ENCODE measurements at regions not wholly inside any gene's neighbourhood (a gene's known extent, or its start where the extent isn't known, plus 50 kb on each side); places are given as distances from the start of the nearest gene placed in this dataset.

GRCh38 chr15:93454788-93455187 lies 365.8 kb upstream of the RGMA start:
- H3K4me1 Mint-ChIP-seq (ENCODE audit: low read depth, unreplicated experiment) = peaks cover 4% of the 10 kb centered on the region
- no peak for DNase-seq
- H3K36me3 Mint-ChIP-seq (ENCODE audit: insufficient read depth, unreplicated experiment) = no peaks in the 10 kb centered on the region
- no peak overlapping the region for H3K27ac Mint-ChIP-seq (ENCODE audit: unreplicated experiment)
- intact Hi-C loops (cut with micrococcal nuclease; ENCODE audit: unreplicated experiment) = no loop called here
- no peak overlapping the region for H3K4me3 Mint-ChIP-seq (ENCODE audit: low read depth, unreplicated experiment)
- BruUV-seq (replicated peaks) = no TSS peak
- peaks cover 10% of the 10 kb centered on the region for H3K27me3 Mint-ChIP-seq (ENCODE audit: unreplicated experiment)
- TF ChIP-seq CTCF (IDR thresholded peaks at IDR 0.05; ENCODE audit: unreplicated experiment) = no peak
- peaks cover 2% of the 10 kb centered on the region for H3K9me3 Mint-ChIP-seq (ENCODE audit: low read depth, unreplicated experiment)
- CTCF ChIA-PET = interaction anchor here (1.0 kb wide), 1 partner anchor 11 kb away, joined by 4 read pairs; no protein-coding TSS in a partner anchor

- Mint-ChIP-seq H3K36me3 (ENCODE audit: insufficient read depth, unreplicated experiment) (no peaks in the 10 kb centered on the region), H3K27ac (ENCODE audit: unreplicated experiment) (no peak overlapping the region), H3K4me3 (ENCODE audit: low read depth, unreplicated experiment) (no peak overlapping the region), H3K4me1 (ENCODE audit: low read depth, unreplicated experiment) (no peaks in the 10 kb centered on the region), H3K9me3 (ENCODE audit: low read depth, unreplicated experiment) (no peaks in the 10 kb centered on the region), H3K27me3 (ENCODE audit: unreplicated experiment) (peaks cover 10% of the 10 kb centered on the region)
- TF ChIP-seq CTCF (IDR thresholded peaks at IDR 0.05; ENCODE audit: unreplicated experiment) = no peak
- DNase-seq = no peak
- CTCF ChIA-PET = interaction anchor here (0.6 kb wide), 1 partner anchor 287 kb away, joined by 4 read pairs; no protein-coding TSS in a partner anchor
- intact Hi-C loops (cut with micrococcal nuclease; ENCODE audit: unreplicated experiment) = no loop called here
- BruUV-seq (replicated peaks) = no TSS peak
These were observed 363.7 kb upstream of the RGMA start for GRCh38 chr15:93452537-93453211.

GRCh38 chr15:93451822-93452221 lies 362.8 kb upstream of the RGMA start:
- Mint-ChIP-seq H3K27me3 (ENCODE audit: unreplicated experiment) (peaks cover 10% of the 10 kb centered on the region), H3K9me3 (ENCODE audit: low read depth, unreplicated experiment) (no peaks in the 10 kb centered on the region), H3K27ac (ENCODE audit: unreplicated experiment) (no peak overlapping the region), H3K36me3 (ENCODE audit: insufficient read depth, unreplicated experiment) (no peaks in the 10 kb centered on the region), H3K4me3 (ENCODE audit: low read depth, unreplicated experiment) (no peak overlapping the region), H3K4me1 (ENCODE audit: low read depth, unreplicated experiment) (no peaks in the 10 kb centered on the region)
- DNase-seq = no peak
- no peak for TF ChIP-seq CTCF (IDR thresholded peaks at IDR 0.05; ENCODE audit: unreplicated experiment)
- no TSS peak for BruUV-seq (replicated peaks)
- CTCF ChIA-PET = no interaction called here
- intact Hi-C loops (cut with micrococcal nuclease; ENCODE audit: unreplicated experiment) = no loop called here

GRCh38 chr15:93451265-93451664 lies 362.3 kb upstream of the RGMA start:
- Mint-ChIP-seq H3K27ac (ENCODE audit: unreplicated experiment) (no peak overlapping the region), H3K36me3 (ENCODE audit: insufficient read depth, unreplicated experiment) (no peaks in the 10 kb centered on the region), H3K4me1 (ENCODE audit: low read depth, unreplicated experiment) (no peaks in the 10 kb centered on the region), H3K4me3 (ENCODE audit: low read depth, unreplicated experiment) (no peak overlapping the region), H3K27me3 (ENCODE audit: unreplicated experiment) (peaks cover 10% of the 10 kb centered on the region), H3K9me3 (ENCODE audit: low read depth, unreplicated experiment) (peaks cover 3% of the 10 kb centered on the region)
- DNase-seq = no peak
- CTCF ChIA-PET = interaction anchor here (0.6 kb wide), 1 partner anchor 9 kb away, joined by 3 read pairs; no protein-coding TSS in a partner anchor
- no TSS peak for BruUV-seq (replicated peaks)
- no peak for TF ChIP-seq CTCF (IDR thresholded peaks at IDR 0.05; ENCODE audit: unreplicated experiment)
- intact Hi-C loops (cut with micrococcal nuclease; ENCODE audit: unreplicated experiment) = no loop called here
